WTC11 (cell line): ENCODE measurements at regions not wholly inside any gene's neighbourhood (a gene's known extent, or its start where the extent isn't known, plus 50 kb on each side); places are given as distances from the start of the nearest gene placed in this dataset.

Experiments used
- ATAC-seq: fragments of 200-7000 bp; cut with Tn5 transposase; 2 replicates; pipeline ENCODE4 v1.10.0; 2021; ENCODE audit warnings: mild to moderate bottlenecking, moderate library complexity
- CTCF ChIA-PET: fragments of 300-600 bp; sonication (Branson Sonifier 250); formaldehyde crosslinking; loops from one replicate; lab custom pipeline; 2021; ENCODE audit warnings: antibody characterized with exemption; lab: Charles Lee
- POLR2A ChIA-PET: fragments of 350-600 bp; sonication (Branson Sonifier 250); formaldehyde crosslinking; loops from one replicate; lab custom pipeline; 2021; ENCODE audit warnings: antibody characterized with exemption; lab: Charles Lee
- DNase-seq: peaks from one replicate; pipeline ENCODE4 v3.0.0; 2021; ENCODE audit warnings: low spot score
- H3K27ac Mint-ChIP-seq: 2 replicates; pipeline ENCODE4 v1.8.0; 2021; ENCODE audit warnings: mixed read lengths
- H3K27me3 Mint-ChIP-seq: 2 replicates; pipeline ENCODE4 v1.8.0; 2021; ENCODE audit warnings: low read depth, mild to moderate bottlenecking, moderate library complexity, mixed read lengths
- H3K36me3 Mint-ChIP-seq: 2 replicates; pipeline ENCODE4 v1.8.0; 2021; ENCODE audit warnings: mixed read lengths
- H3K4me1 Mint-ChIP-seq: 2 replicates; pipeline ENCODE4 v1.8.0; 2022; ENCODE audit warnings: mixed read lengths
- H3K4me3 Mint-ChIP-seq: 2 replicates; pipeline ENCODE4 v1.8.0; 2021; ENCODE audit warnings: mild to moderate bottlenecking, moderate library complexity, mixed read lengths
- H3K9me3 Mint-ChIP-seq: 2 replicates; pipeline ENCODE4 v1.8.0; 2021; ENCODE audit warnings: mixed read lengths
- AFF4 ChIP-seq: sonication (generic); formaldehyde crosslinking; IDR thresholded peaks from 2 replicates; pipeline ENCODE4 v1.8.1; 2023; ENCODE audit warnings: mild to moderate bottlenecking, missing genetic modification reagents, borderline replicate concordance
- ATF2 ChIP-seq: sonication (generic); formaldehyde crosslinking; IDR thresholded peaks from 2 replicates; pipeline ENCODE4 v1.8.1; 2022; ENCODE audit warnings: low read depth, missing genetic modification reagents, borderline replicate concordance
- ATF6 ChIP-seq: sonication (generic); formaldehyde crosslinking; IDR thresholded peaks from 2 replicates; pipeline ENCODE4 v1.8.1; 2023; ENCODE audit warnings: mild to moderate bottlenecking, missing genetic modification reagents
- CBFB ChIP-seq: sonication (generic); formaldehyde crosslinking; IDR thresholded peaks from 2 replicates; pipeline ENCODE4 v1.8.1; 2022; ENCODE audit warnings: mild to moderate bottlenecking, low read depth, missing genetic modification reagents
- GABPB1 ChIP-seq: sonication (generic); formaldehyde crosslinking; IDR thresholded peaks from 2 replicates; pipeline ENCODE4 v1.8.1; 2023; ENCODE audit warnings: mild to moderate bottlenecking, missing genetic modification reagents
- GRHL2 ChIP-seq: fragments of 250-450 bp; sonication (Bioruptor Pico); IDR thresholded peaks from 2 replicates; pipeline ENCODE4 v1.8.0; 2022; ENCODE audit warnings: mild to moderate bottlenecking, moderate library complexity; ENCODE audit not compliant: insufficient replicate concordance, severe bottlenecking
- GTF2I ChIP-seq: fragments of 250-450 bp; sonication (Bioruptor Pico); conservative IDR thresholded peaks from 2 replicates; pipeline ENCODE4 v1.4.0; 2021; ENCODE audit warnings: mild to moderate bottlenecking
- HMGXB4 ChIP-seq: sonication (generic); formaldehyde crosslinking; IDR thresholded peaks from 2 replicates; pipeline ENCODE4 v1.8.1; 2023; ENCODE audit warnings: mild to moderate bottlenecking, moderate library complexity, missing genetic modification reagents
- IRF1 ChIP-seq: sonication (generic); formaldehyde crosslinking; IDR thresholded peaks from 2 replicates; pipeline ENCODE4 v1.8.0; 2023; ENCODE audit warnings: missing genetic modification reagents
- KAT7 ChIP-seq: sonication (generic); formaldehyde crosslinking; IDR thresholded peaks from 2 replicates; pipeline ENCODE4 v1.8.1; 2023; ENCODE audit warnings: missing genetic modification reagents, mild to moderate bottlenecking, borderline replicate concordance
- NFYB ChIP-seq: sonication (generic); formaldehyde crosslinking; conservative IDR thresholded peaks from 2 replicates; pipeline ENCODE4 v1.8.0; 2022; ENCODE audit warnings: low read depth, missing genetic modification reagents
- OVOL2 ChIP-seq: fragments of 250-450 bp; sonication (Bioruptor Pico); IDR thresholded peaks from 2 replicates; pipeline ENCODE4 v1.9.0; 2021; ENCODE audit warnings: mild to moderate bottlenecking, borderline replicate concordance
- PREB ChIP-seq: sonication (generic); formaldehyde crosslinking; IDR thresholded peaks from 2 replicates; pipeline ENCODE4 v1.8.1; 2022; ENCODE audit warnings: mild to moderate bottlenecking, missing genetic modification reagents, moderate library complexity, borderline replicate concordance
- SMAD3 ChIP-seq: sonication (generic); formaldehyde crosslinking; IDR thresholded peaks from 2 replicates; pipeline ENCODE4 v1.8.0; 2022; ENCODE audit warnings: missing genetic modification reagents, mild to moderate bottlenecking, borderline replicate concordance
- ZNF219 ChIP-seq: sonication (generic); formaldehyde crosslinking; IDR thresholded peaks from 2 replicates; pipeline ENCODE4 v1.8.0; 2023; ENCODE audit warnings: missing genetic modification reagents, mild to moderate bottlenecking, borderline replicate concordance
- ZNF281 ChIP-seq: sonication (generic); formaldehyde crosslinking; IDR thresholded peaks from 2 replicates; pipeline ENCODE4 v1.8.0; 2023; ENCODE audit warnings: mild to moderate bottlenecking, missing genetic modification reagents
- ZNF416 ChIP-seq: fragments of 250-450 bp; sonication (Bioruptor Pico); IDR thresholded peaks from 2 replicates; pipeline ENCODE4 v1.9.0; 2021; ENCODE audit warnings: mild to moderate bottlenecking, inconsistent platforms
- ZNF532 ChIP-seq: fragments of 250-450 bp; sonication (Bioruptor Pico); IDR thresholded peaks from 2 replicates; pipeline ENCODE4 v1.9.0; 2021; ENCODE audit warnings: mild to moderate bottlenecking, borderline replicate concordance
- ZNF671 ChIP-seq: fragments of 250-450 bp; sonication (Bioruptor Pico); IDR thresholded peaks from 2 replicates; pipeline ENCODE4 v1.8.0; 2021; ENCODE audit warnings: mild to moderate bottlenecking

GRCh38 chr2:40877734-40878288, 425.9 kb upstream of the SLC8A1 start:
- ChIA-PET CTCF (no interaction called here), POLR2A (no interaction called here)
- no peaks in the 10 kb centered on the region for H3K27me3 Mint-ChIP-seq
- no peaks in the 10 kb centered on the region for H3K36me3 Mint-ChIP-seq
- ATAC-seq (no peak), DNase-seq (no peak)
- H3K4me3 Mint-ChIP-seq: no peak overlapping the region
- H3K4me1 Mint-ChIP-seq: no peaks in the 10 kb centered on the region
- H3K27ac Mint-ChIP-seq: no peak overlapping the region; the same call in 1 of the 2 replicates
- H3K9me3 Mint-ChIP-seq: peaks cover 3% of the 10 kb centered on the region; the same call in 1 of the 2 replicates
- TF ChIP-seq IRF1 (no peak), HMGXB4 (CRISPR knock-in tag) (no peak), PREB (CRISPR knock-in tag) (no peak), ZNF532 (CRISPR knock-in tag) (no peak), OVOL2 (CRISPR knock-in tag) (no peak), ZNF281 (CRISPR knock-in tag) (no peak), GABPB1 (CRISPR knock-in tag) (no peak), AFF4 (CRISPR knock-in tag) (no peak), ZNF219 (CRISPR knock-in tag) (no peak), ATF6 (CRISPR knock-in tag) (no peak), NFYB (CRISPR knock-in tag) (no peak), GTF2I (CRISPR knock-in tag) (no peak), CBFB (CRISPR knock-in tag) (no peak), ATF2 (CRISPR knock-in tag) (no peak), ZNF671 (CRISPR knock-in tag) (no peak), KAT7 (CRISPR knock-in tag) (no peak), SMAD3 (no peak), ZNF416 (CRISPR knock-in tag) (no peak), GRHL2 (CRISPR knock-in tag) (no peak)
